ENCODE measurements at regions not wholly inside any gene's neighbourhood (a gene's known extent, or its start where the extent isn't known, plus 50 kb on each side); places are given as distances from the start of the nearest gene placed in this dataset.

DNA sequence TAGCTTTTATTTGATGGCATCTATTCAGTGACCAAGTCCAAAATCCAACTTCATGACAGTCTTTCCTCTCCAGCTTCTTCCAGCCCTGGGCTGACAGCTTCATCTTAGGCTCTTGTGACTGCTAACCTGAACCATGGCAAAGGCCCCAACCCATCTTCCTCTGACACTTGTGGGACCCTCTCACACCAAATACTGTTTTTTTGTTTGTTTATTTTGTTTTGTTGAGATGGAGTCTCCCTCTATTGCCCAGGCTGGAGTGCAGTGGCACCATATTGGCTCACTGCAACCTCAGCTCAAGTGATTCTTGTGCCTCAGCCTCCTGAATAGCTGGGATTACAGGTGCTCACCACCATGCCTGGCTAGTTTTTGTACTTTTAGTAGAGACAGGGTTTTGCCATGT, 265.2 kb downstream of the GATA3 start:
- TF ChIP-seq GATA2 (IDR thresholded peaks at IDR 0.05; ENCODE audit: low read depth, low read length): no peak
- TF ChIP-seq GATA3 (IDR thresholded peaks at IDR 0.05; ENCODE audit: low read depth, low read length): no peak

Measured in SH-SY5Y (cell line).